Aorta (tissue), 5 donors: ENCODE measurements at regions not wholly inside any gene's neighbourhood (a gene's known extent, or its start where the extent isn't known, plus 50 kb on each side); places are given as distances from the start of the nearest gene placed in this dataset.

Experiments
- ATAC-seq: fragments of 200-7000 bp; cut with Tn5 transposase; one replicate; pipeline ENCODE4 v1.9.1; 2022; ENCODE audit warnings: moderate library complexity; ENCODE audit not compliant: low FRiP score
- DNase-seq, 2 donors: peaks; one replicate each; pipeline ENCODE4 v3.0.0-alpha.2; 2020
- H3K27ac ChIP-seq, 2 donors: one replicate each; pipeline ENCODE4 v1.5.1; 2013; ENCODE audit warnings: low read length in 2 of 2, mild to moderate bottlenecking in 2 of 2, moderate library complexity in 2 of 2, control low read depth in 1 of 2, inconsistent platforms in 1 of 2, low read depth in 1 of 2
- H3K27me3 ChIP-seq, 2 donors: one replicate each; pipeline ENCODE4 v1.6.1; 2013; ENCODE audit warnings: control low read depth in 1 of 2, low read length in 1 of 2, mild to moderate bottlenecking in 1 of 2, moderate library complexity in 1 of 2; ENCODE audit not compliant: insufficient read depth in 2 of 2, control insufficient read depth in 1 of 2
- H3K36me3 ChIP-seq, 2 donors: one replicate each; pipeline ENCODE4 v1.6.1; 2013; ENCODE audit warnings: control low read depth in 1 of 2, low read length in 1 of 2, mild to moderate bottlenecking in 1 of 2; ENCODE audit not compliant: insufficient read depth in 2 of 2, control insufficient read depth in 1 of 2
- H3K4me1 ChIP-seq, 2 donors: one replicate each; pipeline ENCODE4 v1.6.1; 2013; ENCODE audit warnings: low read length in 2 of 2, control low read depth in 1 of 2, mild to moderate bottlenecking in 1 of 2, moderate library complexity in 1 of 2; ENCODE audit not compliant: insufficient read depth in 2 of 2, control insufficient read depth in 1 of 2
- H3K4me3 ChIP-seq, 2 donors: one replicate each; pipeline ENCODE4 v1.5.1; 2013; ENCODE audit warnings: low read length in 2 of 2, control low read depth in 1 of 2, mild to moderate bottlenecking in 1 of 2
- H3K9me3 ChIP-seq: one replicate; pipeline ENCODE4 v1.6.1; 2013; ENCODE audit warnings: mild to moderate bottlenecking, low read length; ENCODE audit not compliant: control insufficient read depth
- WGBS, 2 donors: extraction: QIAGEN DNeasy Blood & Tissue Kit; methylation state at CpG; one replicate each; pipeline ENCODE4 v1.1.7; 2013; 5-methylcytosine and 5-hydroxymethylcytosine counted together
- intact Hi-C, 2 donors: fragments of 100-400 bp; cut with DNase I; formaldehyde crosslinking; loops; one replicate each; pipeline versions ENCODE4 v1.14.2 to v1.15.0; 2022
- donor health status: healthy with polysubstance abuse.
- donor health status: Bipolar disorder and iron deficiency.
- donor health status: DM: no; HTN: no; CAD: no.
- donor health status: DM: no; HTN: no; CAD: no.
- donor health status: DM: yes; HTN: yes; CAD: no.

DNA sequence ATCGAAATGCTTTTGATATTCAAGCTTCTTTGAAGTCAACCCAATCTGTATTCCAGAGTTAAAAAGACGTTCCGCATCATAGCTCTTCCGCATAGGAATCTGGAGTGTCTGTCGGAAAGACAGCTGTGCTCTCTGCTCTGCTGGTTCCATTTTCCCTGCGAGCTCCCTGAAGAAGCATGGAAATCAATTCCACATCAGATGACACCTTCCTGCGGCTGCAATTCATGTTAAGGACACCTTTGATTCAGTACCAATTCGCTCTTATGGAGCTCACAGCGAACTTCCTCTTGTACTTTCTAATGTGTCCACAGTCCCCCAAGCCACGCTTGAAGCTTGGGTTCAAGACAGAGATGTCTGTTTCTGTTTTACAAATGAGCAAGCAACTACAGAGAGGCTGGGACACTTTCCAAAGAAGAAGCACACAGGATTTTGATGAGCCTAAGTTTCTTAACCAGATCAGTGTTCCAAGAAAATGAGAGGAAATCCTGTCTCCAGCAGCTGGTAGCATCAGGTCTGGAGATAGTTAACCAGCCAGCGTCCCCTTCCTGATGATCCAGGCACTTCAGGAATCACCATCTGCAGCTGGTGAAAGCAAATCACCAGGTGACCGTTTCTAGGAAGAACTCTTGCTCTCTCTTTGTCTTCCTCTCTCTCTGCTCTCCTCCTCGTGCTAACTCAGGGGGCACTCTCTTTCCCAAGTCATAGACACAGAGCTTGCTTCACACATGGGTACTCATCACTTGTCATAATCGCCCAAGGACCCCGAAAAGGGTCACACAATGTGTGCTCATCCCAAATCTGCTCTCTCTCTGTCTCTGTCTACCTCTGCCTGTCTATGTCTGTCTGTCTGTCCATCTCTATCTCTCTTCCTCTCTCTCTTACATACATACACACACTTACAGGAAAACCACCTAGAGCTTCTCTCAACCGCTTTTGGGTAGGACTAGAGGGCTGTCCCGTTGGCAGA, 281.8 kb downstream of the FAM43A start:
- DNase-seq (no peak), ATAC-seq (no peak)
- no peak overlapping the region for H3K27ac ChIP-seq
- no peaks in the 10 kb centered on the region for H3K36me3 ChIP-seq
- H3K4me1 ChIP-seq = no peaks in the 10 kb centered on the region
- intact Hi-C loops = no loop called here
- H3K27me3 ChIP-seq = no peaks in the 10 kb centered on the region
- H3K9me3 ChIP-seq = no peaks in the 10 kb centered on the region
- H3K4me3 ChIP-seq = no peak overlapping the region
- 82 to 84% methylated on average over 17 of the region's 17 CpGs for WGBS, 2 donors

DNA sequence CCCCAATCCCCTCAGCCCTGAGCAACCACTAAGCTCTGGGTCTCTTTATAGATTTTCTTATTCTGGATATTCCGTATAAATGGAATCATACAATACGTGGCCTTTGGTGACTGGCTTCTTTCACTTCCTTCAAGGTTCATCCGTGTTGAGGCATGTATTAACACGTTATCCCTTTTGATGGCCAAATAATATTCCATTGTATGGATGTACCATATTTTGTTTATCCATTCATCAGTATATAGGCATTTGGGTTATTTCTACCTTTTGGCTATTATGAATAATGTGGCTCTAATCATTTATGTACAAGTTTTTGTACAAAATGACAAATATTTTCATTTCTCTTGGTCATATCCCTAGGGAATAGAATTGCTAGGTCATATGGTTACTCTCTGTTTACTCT, 284.4 kb downstream of the FAM43A start:
- DNase-seq (no peak), ATAC-seq (no peak)
- Histone ChIP-seq H3K4me1 (no peaks in the 10 kb centered on the region), H3K27ac (no peak overlapping the region), H3K27me3 (no peaks in the 10 kb centered on the region), H3K9me3 (no peaks in the 10 kb centered on the region), H3K36me3 (no peaks in the 10 kb centered on the region), H3K4me3 (no peak overlapping the region)
- intact Hi-C loops = loop anchor here (10.0 kb wide), 2 partner anchors 285 kb away; partner anchors contain the start of gene FAM43A (in 1 of the 2)
- 94 to 96% methylated on average over 4 of the region's 4 CpGs for WGBS, 2 donors

DNA sequence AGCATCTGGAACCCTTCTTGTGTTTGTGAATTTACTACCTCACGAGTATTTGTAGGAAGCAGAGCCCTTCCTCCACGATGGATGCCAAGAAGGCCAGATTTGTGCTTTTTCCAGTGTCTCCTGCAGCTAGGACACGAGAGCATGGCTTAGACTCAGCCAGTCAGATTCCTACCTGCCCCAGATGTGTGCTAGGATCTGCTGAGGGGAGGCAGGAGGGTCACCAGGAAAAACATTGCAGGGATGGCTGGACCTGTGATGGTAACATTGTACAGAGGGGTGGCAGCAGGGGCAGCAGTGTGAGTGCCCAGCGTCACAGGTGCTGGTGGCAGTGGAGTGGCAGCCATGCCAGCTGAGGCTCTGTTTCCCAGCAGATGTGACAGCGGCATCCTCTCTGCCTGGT, 285.3 kb downstream of the FAM43A start:
- Histone ChIP-seq H3K27me3 (no peaks in the 10 kb centered on the region), H3K4me1 (no peaks in the 10 kb centered on the region), H3K36me3 (no peaks in the 10 kb centered on the region), H3K4me3 (no peak overlapping the region), H3K9me3 (no peaks in the 10 kb centered on the region), H3K27ac (no peak overlapping the region)
- WGBS, 2 donors = 95 to 97% methylated on average over 5 of the region's 5 CpGs
- intact Hi-C loops = loop anchor here (10.0 kb wide), 2 partner anchors 284 to 286 kb away; partner anchors contain the start of gene FAM43A (in 1 of the 2)
- no peak for DNase-seq
- ATAC-seq = no peak

DNA sequence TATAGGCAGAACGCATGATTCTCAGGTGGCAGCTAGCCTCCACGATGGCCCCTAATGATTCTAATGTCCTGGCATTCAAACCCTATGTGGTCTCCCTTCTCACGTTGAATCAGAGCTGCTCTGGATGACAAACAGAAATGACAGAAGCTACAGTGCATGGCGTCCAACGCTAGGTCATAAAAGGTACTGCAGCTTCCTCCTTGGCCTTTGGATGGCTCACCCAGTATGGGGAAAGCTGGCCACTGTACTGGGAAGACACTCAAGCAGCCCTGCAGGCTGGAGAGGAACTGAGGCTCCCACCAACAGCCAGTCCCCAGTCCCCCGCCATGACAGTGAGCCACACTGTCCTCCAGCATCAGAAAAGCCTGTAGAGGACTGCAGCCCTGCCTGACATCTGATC, 286.3 kb downstream of the FAM43A start:
- WGBS, 2 donors = 81 to 91% methylated on average over 6 of the region's 6 CpGs
- Histone ChIP-seq H3K27ac (peak overlapping the region in 1 of 2 donors; percentile 2), H3K4me1 (no peaks in the 10 kb centered on the region), H3K27me3 (no peaks in the 10 kb centered on the region), H3K36me3 (no peaks in the 10 kb centered on the region), H3K9me3 (no peaks in the 10 kb centered on the region), H3K4me3 (no peak overlapping the region)
- DNase-seq = no peak
- intact Hi-C loops = loop anchor here (10.0 kb wide), 2 partner anchors 283 to 287 kb away; partner anchors contain the start of gene FAM43A (in 1 of the 2)
- ATAC-seq = no peak

DNA sequence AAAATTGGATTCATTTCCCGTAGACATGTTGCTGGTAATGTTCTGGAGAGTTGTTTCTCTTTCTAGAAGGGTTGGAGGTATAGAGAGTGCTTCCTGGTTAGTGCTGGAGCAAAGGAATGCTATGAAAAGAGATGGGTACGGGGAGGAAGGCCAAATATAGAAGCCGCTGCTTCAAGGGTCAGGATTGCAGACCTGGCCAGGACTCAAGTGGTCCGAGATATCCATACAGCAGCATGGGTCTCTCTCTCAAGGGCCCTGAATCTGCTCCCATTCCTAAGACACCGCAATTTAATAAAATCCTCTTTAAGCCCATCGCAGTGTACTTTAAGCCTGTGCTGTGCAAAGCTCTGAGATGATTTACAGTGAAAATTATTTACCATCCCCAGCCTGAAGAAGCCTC, 287.0 kb downstream of the FAM43A start:
- WGBS, 2 donors = 35 to 39% methylated on average over 6 of the region's 6 CpGs
- DNase-seq (no peak), ATAC-seq (no peak)
- Histone ChIP-seq H3K27me3 (no peaks in the 10 kb centered on the region), H3K4me1 (no peaks in the 10 kb centered on the region), H3K4me3 (no peak overlapping the region), H3K27ac (no peak overlapping the region), H3K36me3 (no peaks in the 10 kb centered on the region), H3K9me3 (no peaks in the 10 kb centered on the region)
- intact Hi-C loops = loop anchor here (10.0 kb wide), 2 partner anchors 282 to 288 kb away; partner anchors contain the start of gene FAM43A (in 1 of the 2)

DNA sequence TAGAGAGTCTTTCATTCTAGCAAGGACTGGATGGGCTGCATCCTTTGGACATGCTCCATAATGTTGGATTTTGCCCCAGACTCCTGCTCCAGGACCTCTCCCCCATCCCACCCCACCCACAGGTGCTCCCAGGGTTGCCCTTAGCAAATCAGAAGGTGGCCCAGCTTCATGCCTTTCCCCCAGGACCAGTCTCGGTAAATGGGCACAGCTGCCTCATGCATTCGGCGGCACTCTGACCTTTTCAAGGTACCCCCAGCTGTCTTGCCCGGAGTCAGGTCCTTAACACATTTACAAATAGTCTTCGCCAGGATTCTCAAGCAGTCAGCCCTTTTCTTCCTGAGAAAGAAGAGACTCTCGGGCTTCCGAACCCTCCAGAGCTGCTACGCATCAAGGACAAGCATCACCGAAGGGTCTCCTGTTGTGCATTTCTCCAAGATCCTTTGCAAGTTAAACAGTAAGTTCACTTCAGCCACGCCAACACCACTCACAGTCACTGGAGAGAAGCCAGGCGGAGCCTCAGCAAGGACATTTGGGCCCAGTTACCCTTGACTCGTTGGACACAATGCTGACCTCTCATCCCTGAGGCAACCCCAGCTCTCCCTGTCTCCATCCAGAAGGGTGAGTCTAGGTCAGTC, 287.8 kb downstream of the FAM43A start:
- DNase-seq = no peak
- no peaks in the 10 kb centered on the region for H3K36me3 ChIP-seq
- H3K27ac ChIP-seq = no peak overlapping the region
- ATAC-seq = no peak
- H3K9me3 ChIP-seq = no peaks in the 10 kb centered on the region
- intact Hi-C loops = loop anchor here (10.0 kb wide), 2 partner anchors 281 to 289 kb away; partner anchors contain the start of gene FAM43A (in 1 of the 2)
- H3K4me3 ChIP-seq = no peak overlapping the region
- no peaks in the 10 kb centered on the region for H3K27me3 ChIP-seq
- H3K4me1 ChIP-seq = no peaks in the 10 kb centered on the region
- WGBS, 2 donors = 92 to 93% methylated on average over 12 of the region's 12 CpGs

DNA sequence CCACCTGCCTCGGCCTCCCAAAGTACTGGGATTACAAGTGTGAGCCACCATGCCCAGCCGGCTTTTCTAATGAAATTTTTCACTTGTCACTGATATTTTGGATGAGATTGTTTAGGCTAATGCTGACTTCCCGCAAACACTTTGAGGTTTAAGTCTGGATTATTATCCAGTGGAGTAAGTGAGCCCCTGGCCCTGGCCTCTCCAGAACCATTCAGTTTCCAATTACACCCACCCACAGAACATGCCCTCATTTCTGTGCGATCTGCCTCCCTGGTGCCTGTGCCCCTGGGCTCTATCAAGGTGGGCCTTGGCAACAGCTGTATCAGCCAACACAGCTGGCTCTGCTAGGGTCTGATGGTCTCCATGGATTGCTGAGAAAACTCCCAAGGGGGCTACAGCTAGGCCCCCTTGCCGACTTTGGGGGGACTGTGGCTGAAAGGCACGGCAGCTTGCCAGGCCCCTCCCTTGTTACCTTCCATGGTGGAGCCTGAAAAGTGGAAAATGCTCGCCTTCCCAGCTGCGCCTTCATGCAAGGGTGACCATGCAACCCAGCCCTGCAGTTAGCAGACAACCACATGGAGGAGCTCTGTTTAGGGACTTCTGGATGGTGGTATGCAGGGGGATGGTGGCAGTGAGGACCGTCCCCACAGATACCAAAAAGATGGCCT, 288.9 kb downstream of the FAM43A start:
- WGBS, 2 donors = 93 to 96% methylated on average over 9 of the region's 9 CpGs

DNA sequence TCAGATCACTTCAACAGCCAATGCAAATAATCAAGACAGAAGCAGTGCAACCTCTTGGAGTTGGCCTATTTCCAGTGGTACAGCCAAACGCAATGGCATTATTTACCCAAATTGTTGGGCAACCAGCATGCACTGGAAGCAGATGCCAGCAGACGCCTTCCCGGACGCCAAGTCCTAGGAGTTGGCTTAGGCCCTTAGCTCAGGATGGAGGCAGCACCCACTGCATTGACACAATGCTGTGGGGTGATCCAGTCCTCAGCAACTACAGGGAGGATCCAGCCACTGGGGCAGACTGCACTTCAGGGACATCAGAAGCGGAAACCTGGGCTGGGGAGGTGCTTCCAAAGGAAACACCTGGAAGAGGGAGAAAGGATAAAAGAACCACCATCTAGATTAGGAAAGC, 290.4 kb downstream of the FAM43A start:
- intact Hi-C loops = loop anchor here (5.0 to 10.0 kb wide), 3 partner anchors 44 to 291 kb away; partner anchors contain the start of gene FAM43A (in 1 of the 2)
- Histone ChIP-seq H3K36me3 (no peaks in the 10 kb centered on the region), H3K4me3 (no peak overlapping the region), H3K9me3 (no peaks in the 10 kb centered on the region), H3K27me3 (no peaks in the 10 kb centered on the region), H3K4me1 (no peaks in the 10 kb centered on the region), H3K27ac (peak overlapping the region; percentile 16 to 65)
- DNase-seq = peak; percentile 74 to 85
- WGBS, 2 donors = 16 to 23% methylated on average over 5 of the region's 5 CpGs
- ATAC-seq = peak; percentile 77

More for the DNA sequence above, 288.9 kb downstream of the FAM43A start:
- ATAC-seq (no peak), DNase-seq (no peak)
- Histone ChIP-seq H3K4me1 (no peaks in the 10 kb centered on the region), H3K9me3 (no peaks in the 10 kb centered on the region), H3K27ac (no peak overlapping the region), H3K4me3 (no peak overlapping the region), H3K36me3 (no peaks in the 10 kb centered on the region), H3K27me3 (no peaks in the 10 kb centered on the region)
- intact Hi-C loops = loop anchor here (5.0 to 10.0 kb wide), 3 partner anchors 42 to 290 kb away; partner anchors contain the start of gene FAM43A (in 1 of the 2)
